IMR-90 (cell line): ENCODE measurements at regions not wholly inside any gene's neighbourhood (a gene's known extent, or its start where the extent isn't known, plus 50 kb on each side); places are given as distances from the start of the nearest gene placed in this dataset.

ENCODE experiments used
- ATAC-seq: fragments of 200-7000 bp; cut with Tn5 transposase; 2 replicates; pipeline ENCODE4 v1.9.1; 2020; ENCODE audit warnings: low read depth, mild to moderate bottlenecking, moderate library complexity
- BruUV-seq: library from RNA; stranded (reverse); fragments of 400-500 nt; replicated peaks from 2 replicates; lab custom pipeline; 2021; lab: Mats Ljungman, UMichigan
- CTCF ChIA-PET: fragments of 300-600 bp; formaldehyde crosslinking; extraction: SDS; loops from one replicate; lab custom pipeline; 2021; ENCODE audit warnings: antibody characterized with exemption; lab: Yijun Ruan, JAX
- POLR2A ChIA-PET: fragments of 300-600 bp; sonication (Branson Sonifier 250); formaldehyde crosslinking; loops from one replicate; lab custom pipeline; 2022; ENCODE audit warnings: antibody characterized with exemption; ENCODE audit not compliant: unreplicated experiment; lab: Charles Lee
- DNase-seq: peaks from one replicate; pipeline ENCODE4 v3.0.0; 2013
- H2AFZ ChIP-seq: replicated peaks from 2 replicates; pipeline ENCODE3; 2013; ENCODE audit warnings: low read length, mild to moderate bottlenecking; ENCODE audit not compliant: poor library complexity
- H2AK5ac ChIP-seq: 2 replicates; pipeline ENCODE4 v1.6.1; 2013; ENCODE audit warnings: low read depth, low read length, inconsistent platforms
- H2AK9ac ChIP-seq: replicated peaks from 2 replicates; pipeline ENCODE3; 2013; ENCODE audit warnings: mild to moderate bottlenecking, low read depth, low read length, moderate library complexity; ENCODE audit not compliant: poor library complexity
- H2BK120ac ChIP-seq: 2 replicates; pipeline ENCODE4 v1.6.1; 2013; ENCODE audit warnings: low read depth, low read length, inconsistent platforms
- H2BK15ac ChIP-seq: 3 replicates; pipeline ENCODE4 v1.6.1; 2013; ENCODE audit warnings: low read depth, low read length, inconsistent platforms
- H2BK20ac ChIP-seq: 2 replicates; pipeline ENCODE4 v1.6.1; 2013; ENCODE audit warnings: low read depth, mild to moderate bottlenecking, inconsistent platforms, low read length, moderate library complexity
- H2BK5ac ChIP-seq: 2 replicates; pipeline ENCODE4 v1.6.1; 2013; ENCODE audit warnings: mild to moderate bottlenecking, low read depth, low read length, inconsistent platforms; ENCODE audit not compliant: poor library complexity, severe bottlenecking
- H3K14ac ChIP-seq: replicated peaks from 2 replicates; pipeline ENCODE4 v1.6.1; 2013; ENCODE audit warnings: low read depth, low read length, inconsistent platforms
- H3K18ac ChIP-seq: 2 replicates; pipeline ENCODE4 v1.6.1; 2013; ENCODE audit warnings: low read depth, low read length, control low read depth
- H3K23ac ChIP-seq: 2 replicates; pipeline ENCODE4 v1.6.1; 2013; ENCODE audit warnings: low read depth, low read length, inconsistent platforms
- H3K27ac ChIP-seq: 2 replicates; pipeline ENCODE4 v1.5.1; 2013; ENCODE audit warnings: mild to moderate bottlenecking, control low read depth, low read length; ENCODE audit not compliant: insufficient read depth
- H3K27me3 ChIP-seq: 2 replicates; pipeline ENCODE4 v1.6.1; 2013; ENCODE audit warnings: low read length; ENCODE audit not compliant: control insufficient read depth, insufficient read depth
- H3K36me3 ChIP-seq: 2 replicates; pipeline ENCODE4 v1.6.1; 2013; ENCODE audit warnings: low read length, mixed read lengths; ENCODE audit not compliant: control insufficient read depth, insufficient read depth
- H3K4ac ChIP-seq: 2 replicates; pipeline ENCODE4 v1.6.1; 2013; ENCODE audit warnings: low read depth, low read length, inconsistent platforms
- H3K4me1 ChIP-seq: 2 replicates; pipeline ENCODE4 v1.6.1; 2013; ENCODE audit warnings: low read length, mixed read lengths; ENCODE audit not compliant: control insufficient read depth, insufficient read depth
- H3K4me2 ChIP-seq: 2 replicates; pipeline ENCODE4 v1.6.1; 2013; ENCODE audit warnings: low read depth, mild to moderate bottlenecking, control low read depth, low read length, moderate library complexity
- H3K4me3 ChIP-seq: 2 replicates; pipeline ENCODE4 v1.5.1; 2013; ENCODE audit warnings: low read depth, mild to moderate bottlenecking, control low read depth, low read length, moderate library complexity; ENCODE audit not compliant: insufficient read depth
- H3K56ac ChIP-seq: 2 replicates; pipeline ENCODE4 v1.6.1; 2013; ENCODE audit warnings: low read length, inconsistent platforms; ENCODE audit not compliant: insufficient read depth; ENCODE audit errors: extremely low read depth
- H3K79me1 ChIP-seq, 2 experiments: 2 replicates each; pipeline ENCODE4 v1.6.1; 2013; ENCODE audit warnings: low read length in 2 of 2, inconsistent platforms in 1 of 2, low read depth in 1 of 2
- H3K9ac ChIP-seq: 2 replicates; pipeline ENCODE4 v1.6.1; 2013; ENCODE audit warnings: low read depth, low read length, control low read depth
- H3K9me1 ChIP-seq: 2 replicates; pipeline ENCODE4 v1.6.1; 2013; ENCODE audit warnings: low read length, inconsistent platforms; ENCODE audit not compliant: insufficient read depth
- H3K9me3 ChIP-seq: 2 replicates; pipeline ENCODE4 v1.6.1; 2013; ENCODE audit warnings: low read length; ENCODE audit not compliant: control insufficient read depth, insufficient read depth
- H4K20me1 ChIP-seq: 2 replicates; pipeline ENCODE4 v1.6.1; 2013; ENCODE audit warnings: low read length, inconsistent platforms; ENCODE audit not compliant: insufficient read depth
- H4K5ac ChIP-seq: 2 replicates; pipeline ENCODE4 v1.6.1; 2013; ENCODE audit warnings: mild to moderate bottlenecking, low read depth, low read length, control low read depth
- H4K8ac ChIP-seq, 2 experiments: 2 replicates each; pipeline ENCODE4 v1.6.1; 2013; ENCODE audit warnings: low read depth in 2 of 2, low read length in 2 of 2, control low read depth in 1 of 2, inconsistent platforms in 1 of 2
- H4K91ac ChIP-seq: 2 replicates; pipeline ENCODE4 v1.6.1; 2013; ENCODE audit warnings: low read depth, low read length, inconsistent platforms; ENCODE audit not compliant: insufficient read depth
- BHLHE40 ChIP-seq: fragments of 150-350 bp; IDR thresholded peaks from 2 replicates; pipeline ENCODE4 v1.6.1; 2016; ENCODE audit warnings: mild to moderate bottlenecking, low read depth, low read length
- CEBPB ChIP-seq: IDR thresholded peaks from 2 replicates; pipeline ENCODE4 v1.6.1; 2012; ENCODE audit warnings: low read depth, low read length, improper control_type of control experiment
- MAFK ChIP-seq: IDR thresholded peaks from 2 replicates; pipeline ENCODE4 v1.6.1; 2012; ENCODE audit warnings: low read depth, low read length, improper control_type of control experiment
- MAZ ChIP-seq: IDR thresholded peaks from 2 replicates; pipeline ENCODE4 v1.6.1; 2012; ENCODE audit warnings: low read depth, mild to moderate bottlenecking, low read length, improper control_type of control experiment, moderate library complexity, borderline replicate concordance
- MXI1 ChIP-seq: IDR thresholded peaks from 2 replicates; pipeline ENCODE4 v1.6.1; 2012; ENCODE audit warnings: low read depth, mild to moderate bottlenecking, low read length, moderate library complexity, borderline replicate concordance
- SMC3 ChIP-seq: fragments of 150-350 bp; IDR thresholded peaks from 2 replicates; pipeline ENCODE4 v1.6.1; 2016; ENCODE audit warnings: low read depth, mild to moderate bottlenecking, antibody characterized with exemption, low read length, moderate library complexity
- WGBS, 2 experiments: methylation state at CpG; one replicate each; pipeline versions ENCODE4 v1.1.5 to v1.1.7; 2013; ENCODE audit warnings: missing lambda C conversion rate in 2 of 2; ENCODE audit not compliant: insufficient read length in 1 of 2; ENCODE audit errors: extremely low coverage in 2 of 2; 5-methylcytosine and 5-hydroxymethylcytosine counted together
- dilution Hi-C: fragments of 300-500 bp; cut with HindIII; formaldehyde crosslinking; loops from one replicate; pipeline ENCODE4 v1.14.3; 2018; ENCODE audit warnings: low sequenced_read_pairs; ENCODE audit not compliant: unreplicated experiment
- in situ Hi-C: fragments of 300-500 bp; cut with MboI; formaldehyde crosslinking; loops from 3 replicates; pipeline ENCODE4 v1.14.3; 2019; ENCODE audit warnings: low sequenced_read_pairs, inconsistent platforms, mixed read lengths
- intact Hi-C: fragments of 100-400 bp; cut with micrococcal nuclease; formaldehyde crosslinking; loops from 2 replicates; pipeline ENCODE4 v1.10.0; 2022
- TF ChIP-seq, protein P1 (sequence below): fragments of 150-350 bp; IDR thresholded peaks from 2 replicates; pipeline ENCODE4 v1.6.1; 2016; ENCODE audit warnings: low read depth, mild to moderate bottlenecking, low read length, moderate library complexity, borderline replicate concordance
- TF ChIP-seq, protein P2 (sequence below): conservative IDR thresholded peaks from 2 replicates; pipeline ENCODE4 v1.5.1; 2012; ENCODE audit warnings: mild to moderate bottlenecking, low read depth, low read length, improper control_type of control experiment

DNA sequence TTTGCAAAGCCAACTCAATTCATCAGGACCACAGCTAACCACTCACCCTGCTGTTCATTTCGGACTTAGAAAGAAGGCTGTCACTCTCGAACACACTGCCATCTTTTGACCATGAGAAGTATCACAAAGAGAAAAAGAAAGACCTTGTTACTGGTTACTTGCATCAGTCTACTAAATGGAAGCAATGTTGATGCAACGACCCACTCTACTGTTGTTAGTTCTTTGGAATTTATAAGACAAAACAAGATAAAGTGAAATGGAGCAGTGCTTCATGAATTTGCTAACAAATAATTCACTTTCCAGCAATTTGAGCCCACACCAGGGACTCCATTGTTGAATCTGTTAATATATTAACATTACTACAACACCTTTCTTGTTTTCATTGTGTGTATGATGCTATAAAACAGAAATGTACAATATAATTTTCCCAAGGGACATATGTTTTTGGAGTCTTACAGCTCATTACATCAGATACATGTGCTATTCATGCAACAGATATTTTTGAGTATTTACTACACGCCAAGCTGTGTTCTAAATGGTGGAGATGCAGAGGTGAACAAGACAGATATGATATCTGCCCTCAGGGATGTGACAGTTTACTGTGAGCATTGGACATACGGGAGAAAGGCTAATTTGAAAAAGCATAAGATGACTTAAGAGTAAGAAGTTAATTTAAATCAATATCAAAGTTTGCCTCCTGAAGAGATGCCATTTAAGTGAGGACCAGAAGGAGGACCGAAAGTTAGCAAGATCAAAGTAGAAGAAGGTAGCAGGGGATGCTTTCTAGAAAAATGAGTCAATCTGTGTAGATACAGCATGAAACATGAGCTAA lies 87.2 kb downstream of the AREG start (continued):
- TF ChIP-seq MXI1: no peak
- no peak for TF ChIP-seq MAZ

DNA sequence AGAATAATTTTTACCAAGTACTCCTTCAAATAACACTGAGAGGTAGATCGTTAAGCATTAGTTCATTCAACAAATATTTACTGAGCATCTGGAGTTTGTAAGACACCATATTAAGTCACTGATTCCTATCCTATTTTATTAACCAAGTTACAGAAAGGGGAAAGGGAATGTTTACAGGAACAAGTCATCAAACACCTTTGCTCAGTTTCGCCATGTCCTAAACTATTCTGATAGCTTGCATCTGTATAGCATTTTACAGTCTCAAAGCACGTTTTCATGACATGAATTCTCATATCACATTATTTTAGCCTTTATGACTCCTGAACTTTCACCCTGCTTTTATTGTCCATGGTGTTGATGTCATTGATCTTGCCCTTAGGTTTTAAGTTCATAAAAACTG lies 89.2 kb downstream of the AREG start:
- Histone ChIP-seq H4K91ac (no peak overlapping the region), H3K4ac (no peak overlapping the region; the same call in 1 of the 2 replicates), H3K9me3 (no peaks in the 10 kb centered on the region), H3K4me1 (peaks cover 4% of the 10 kb centered on the region; the same call in 1 of the 2 replicates), H2BK5ac (no peak overlapping the region), H4K8ac (no peak overlapping the region), H2AK5ac (no peak overlapping the region), H4K5ac (no peak overlapping the region), H4K20me1 (no peaks in the 10 kb centered on the region), H3K14ac (no peak overlapping the region), H3K4me3 (no peak overlapping the region), H2BK20ac (no peak overlapping the region), H3K27me3 (no peaks in the 10 kb centered on the region), H3K27ac (no peak overlapping the region), H3K56ac (no peak overlapping the region), H2BK120ac (no peak overlapping the region), H2AFZ (no peak overlapping the region), H3K36me3 (no peaks in the 10 kb centered on the region), H3K79me1 (no peaks in the 10 kb centered on the region), H2BK15ac (no peak overlapping the region; the same call in 2 of the 3 replicates), H3K9ac (no peak overlapping the region), H3K18ac (peak overlapping the region; percentile 29; the same call in 1 of the 2 replicates), H3K23ac (no peak overlapping the region), H3K4me2 (no peak overlapping the region), H3K9me1 (no peaks in the 10 kb centered on the region), H2AK9ac (no peak overlapping the region)
- CTCF ChIA-PET: interaction anchor here (2.1 to 3.5 kb wide), 2 partner anchors 89 to 157 kb away, joined by 5 to 34 read pairs; partner anchors contain the start of gene AREG
- ATAC-seq: no peak
- POLR2A ChIA-PET: no interaction called here
- TF ChIP-seq, protein P1, sequence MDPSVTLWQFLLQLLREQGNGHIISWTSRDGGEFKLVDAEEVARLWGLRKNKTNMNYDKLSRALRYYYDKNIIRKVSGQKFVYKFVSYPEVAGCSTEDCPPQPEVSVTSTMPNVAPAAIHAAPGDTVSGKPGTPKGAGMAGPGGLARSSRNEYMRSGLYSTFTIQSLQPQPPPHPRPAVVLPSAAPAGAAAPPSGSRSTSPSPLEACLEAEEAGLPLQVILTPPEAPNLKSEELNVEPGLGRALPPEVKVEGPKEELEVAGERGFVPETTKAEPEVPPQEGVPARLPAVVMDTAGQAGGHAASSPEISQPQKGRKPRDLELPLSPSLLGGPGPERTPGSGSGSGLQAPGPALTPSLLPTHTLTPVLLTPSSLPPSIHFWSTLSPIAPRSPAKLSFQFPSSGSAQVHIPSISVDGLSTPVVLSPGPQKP: no peak
- TF ChIP-seq SMC3: no peak
- TF ChIP-seq, protein P2, sequence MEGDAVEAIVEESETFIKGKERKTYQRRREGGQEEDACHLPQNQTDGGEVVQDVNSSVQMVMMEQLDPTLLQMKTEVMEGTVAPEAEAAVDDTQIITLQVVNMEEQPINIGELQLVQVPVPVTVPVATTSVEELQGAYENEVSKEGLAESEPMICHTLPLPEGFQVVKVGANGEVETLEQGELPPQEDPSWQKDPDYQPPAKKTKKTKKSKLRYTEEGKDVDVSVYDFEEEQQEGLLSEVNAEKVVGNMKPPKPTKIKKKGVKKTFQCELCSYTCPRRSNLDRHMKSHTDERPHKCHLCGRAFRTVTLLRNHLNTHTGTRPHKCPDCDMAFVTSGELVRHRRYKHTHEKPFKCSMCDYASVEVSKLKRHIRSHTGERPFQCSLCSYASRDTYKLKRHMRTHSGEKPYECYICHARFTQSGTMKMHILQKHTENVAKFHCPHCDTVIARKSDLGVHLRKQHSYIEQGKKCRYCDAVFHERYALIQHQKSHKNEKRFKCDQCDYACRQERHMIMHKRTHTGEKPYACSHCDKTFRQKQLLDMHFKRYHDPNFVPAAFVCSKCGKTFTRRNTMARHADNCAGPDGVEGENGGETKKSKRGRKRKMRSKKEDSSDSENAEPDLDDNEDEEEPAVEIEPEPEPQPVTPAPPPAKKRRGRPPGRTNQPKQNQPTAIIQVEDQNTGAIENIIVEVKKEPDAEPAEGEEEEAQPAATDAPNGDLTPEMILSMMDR: no peak
- TF ChIP-seq CEBPB: no peak
- no peak for TF ChIP-seq BHLHE40
- TF ChIP-seq MAFK: no peak
- no TSS peak for BruUV-seq
- in situ Hi-C loops: loop anchor here (5.0 kb wide), 2 partner anchors 138 to 157 kb away; no protein-coding TSS in a partner anchor
- dilution Hi-C loops: no loop called here
- WGBS, 2 experiments: no CpG with 5 or more reads among the region's 3 CpGs
- no peak for DNase-seq
- intact Hi-C loops: loop anchor here (5.0 kb wide), 1 partner anchor 212 kb away; no protein-coding TSS in a partner anchor
